LoVo (cell line): ENCODE measurements at regions not wholly inside any gene's neighbourhood (a gene's known extent, or its start where the extent isn't known, plus 50 kb on each side); places are given as distances from the start of the nearest gene placed in this dataset.

Source experiments
- DNase-seq: peaks from one replicate; pipeline ENCODE4 v3.0.0-alpha.2; 2016; ENCODE audit warnings: low spot score

DNA sequence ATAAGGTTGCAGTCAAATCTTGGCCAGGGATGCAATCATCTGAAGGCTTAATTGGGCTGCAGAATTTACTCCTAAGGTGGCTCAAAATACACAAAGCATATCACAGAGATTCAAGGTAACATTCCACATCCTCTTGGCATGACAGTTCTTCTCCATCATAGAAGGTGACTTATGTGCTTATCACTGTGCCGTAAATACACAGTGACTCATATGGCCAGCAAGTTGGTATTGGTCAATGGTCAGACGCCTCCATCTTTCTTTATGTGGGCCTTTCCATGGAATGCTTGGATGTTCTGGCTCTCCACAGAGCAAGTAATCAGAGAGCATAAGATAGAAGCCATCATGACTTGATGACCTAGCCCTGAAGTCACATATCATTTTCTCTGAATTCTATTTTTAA is 168.8 kb upstream of the ST8SIA2 start:
- DNase-seq: no peak

DNA sequence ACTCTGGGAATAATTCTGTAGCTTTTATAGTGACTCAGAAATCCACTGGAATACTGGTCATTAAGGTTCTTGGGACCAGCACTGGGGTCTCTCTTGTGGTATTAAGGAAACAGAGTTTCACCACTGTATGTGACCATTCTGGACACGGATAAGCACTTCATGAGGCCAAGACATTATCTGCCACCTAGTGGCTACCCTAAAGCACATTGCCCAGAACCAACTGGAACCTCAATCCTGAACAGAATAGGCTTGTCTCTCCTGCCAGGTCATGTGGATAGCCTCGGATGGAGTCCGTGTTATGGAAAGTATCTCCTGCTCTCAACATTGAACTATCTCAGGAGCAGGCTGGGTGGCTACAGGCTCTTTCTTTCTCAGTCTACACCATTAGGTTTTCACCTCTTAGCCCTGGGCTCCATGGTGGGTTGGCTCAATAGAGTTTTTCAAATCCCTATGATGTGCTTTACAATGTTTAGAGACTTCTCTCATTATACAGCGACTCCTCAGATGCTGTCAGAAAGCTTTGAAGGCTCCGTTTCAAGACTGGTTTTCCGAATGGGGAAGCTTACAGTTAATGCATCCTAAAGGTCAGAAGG is 167.6 kb upstream of the ST8SIA2 start:
- no peak for DNase-seq

DNA sequence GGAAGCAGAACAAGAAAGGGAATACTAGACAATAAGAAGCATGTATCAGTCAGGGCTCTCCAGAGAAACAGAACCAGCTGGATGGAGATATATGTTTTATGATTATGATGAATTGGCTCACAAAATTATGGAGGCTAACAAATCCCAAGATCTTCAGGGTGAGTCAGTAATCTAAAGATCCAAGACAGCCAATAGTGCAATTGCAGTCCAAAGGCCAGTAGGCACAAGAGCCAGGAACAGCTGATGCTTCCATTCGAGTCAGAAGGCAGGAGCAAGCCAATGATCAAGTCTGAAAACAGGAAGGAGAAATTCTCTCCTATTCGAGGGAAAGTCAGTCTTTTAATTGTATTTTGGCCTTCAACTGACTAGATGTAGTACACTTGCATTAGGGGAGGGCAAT is 164.9 kb upstream of the ST8SIA2 start:
- no peak for DNase-seq

DNA sequence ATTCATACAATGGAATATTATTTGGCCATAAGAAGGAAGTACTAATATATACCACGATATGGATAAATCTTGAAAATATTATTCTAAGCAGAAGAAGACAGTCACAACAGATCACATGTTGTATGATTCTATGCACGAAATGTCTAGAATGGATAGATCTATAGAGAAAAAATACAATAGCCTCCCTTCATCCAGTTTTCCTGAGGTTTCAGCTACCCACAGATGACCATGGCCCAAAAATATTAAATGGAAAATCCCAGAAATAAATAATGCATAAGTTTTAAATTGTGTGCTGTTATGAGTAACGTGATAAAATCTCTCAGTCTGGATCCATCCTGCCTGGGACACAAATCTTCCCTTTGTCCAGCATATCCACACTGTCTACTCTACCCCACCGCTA is 162.2 kb upstream of the ST8SIA2 start:
- no peak for DNase-seq

DNA sequence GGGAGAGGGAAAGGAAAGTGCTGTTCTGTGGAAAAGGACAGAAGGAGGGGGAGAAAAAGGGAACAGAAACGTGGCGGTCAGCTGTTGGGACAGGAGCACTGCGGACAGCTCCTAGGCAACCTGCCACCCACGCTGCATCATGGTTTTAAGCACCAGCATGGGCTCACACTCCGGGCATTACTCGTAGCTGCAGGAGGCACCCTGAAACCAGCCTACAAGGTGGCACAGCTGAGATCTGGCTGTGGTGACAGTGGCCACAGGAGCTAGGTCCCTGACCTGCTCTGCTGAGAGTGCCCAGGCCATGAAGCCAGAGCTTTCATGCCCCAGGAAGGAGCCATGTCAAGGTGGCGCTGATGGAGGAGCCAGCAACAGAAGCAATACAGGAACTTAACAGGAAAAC is 161.4 kb upstream of the ST8SIA2 start:
- DNase-seq: no peak

DNA sequence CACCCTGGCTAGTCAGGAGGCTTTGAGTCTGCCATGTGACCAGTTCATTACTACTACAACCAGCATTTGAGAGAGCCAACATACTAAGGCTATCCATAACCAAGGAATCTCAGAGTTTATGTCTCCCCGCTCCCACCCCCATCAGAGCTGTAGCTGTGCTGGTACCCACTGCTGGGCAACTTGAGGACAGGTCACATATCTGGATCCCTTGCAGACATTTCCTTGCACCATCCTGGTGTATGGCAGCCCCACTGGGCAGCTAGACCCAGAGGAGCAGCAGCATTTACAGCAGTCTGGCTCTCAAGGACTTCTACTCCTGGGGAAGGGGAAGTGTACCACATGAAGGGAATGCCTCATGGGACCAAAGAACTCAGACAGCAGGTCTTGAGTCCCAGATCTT is 160.8 kb upstream of the ST8SIA2 start:
- DNase-seq: no peak

DNA sequence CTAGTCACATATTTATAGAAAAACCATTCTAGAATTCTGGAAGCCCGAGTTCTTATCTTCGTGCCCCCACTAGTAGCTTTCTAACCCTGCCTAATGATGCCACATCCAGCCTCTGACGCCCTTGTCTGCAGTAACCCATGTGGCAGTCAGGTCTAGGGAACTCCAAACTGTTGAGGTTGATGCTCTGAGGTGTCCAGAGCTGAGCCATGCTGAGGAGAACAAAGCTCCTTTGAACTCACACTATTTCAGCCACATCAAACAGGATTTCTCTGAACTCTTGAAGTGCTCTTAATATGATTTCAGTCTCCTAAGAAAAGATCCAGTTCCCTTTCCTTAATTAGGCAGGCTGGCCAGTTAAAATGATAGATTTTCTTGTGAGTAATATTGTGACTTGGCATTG is 150.5 kb upstream of the ST8SIA2 start:
- DNase-seq: no peak

DNA sequence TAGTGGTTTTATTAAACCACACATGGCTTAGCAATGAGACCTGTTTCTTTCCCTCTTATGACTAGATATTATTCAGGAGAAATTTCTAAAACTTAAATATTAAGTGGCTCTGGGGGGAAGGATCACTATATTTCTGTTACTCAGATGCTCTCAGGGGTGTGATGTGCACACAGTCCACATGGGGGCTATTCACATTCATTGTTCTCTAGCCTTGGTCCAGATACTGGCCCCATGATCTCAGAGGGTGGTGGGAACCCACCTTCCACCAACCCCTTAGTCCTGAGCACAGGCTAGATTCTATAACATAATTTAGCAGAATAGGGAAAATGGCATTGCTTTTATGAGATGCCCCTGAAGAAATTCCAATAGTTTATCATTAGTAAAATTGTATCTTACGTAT is 149.0 kb upstream of the ST8SIA2 start:
- DNase-seq: no peak

DNA sequence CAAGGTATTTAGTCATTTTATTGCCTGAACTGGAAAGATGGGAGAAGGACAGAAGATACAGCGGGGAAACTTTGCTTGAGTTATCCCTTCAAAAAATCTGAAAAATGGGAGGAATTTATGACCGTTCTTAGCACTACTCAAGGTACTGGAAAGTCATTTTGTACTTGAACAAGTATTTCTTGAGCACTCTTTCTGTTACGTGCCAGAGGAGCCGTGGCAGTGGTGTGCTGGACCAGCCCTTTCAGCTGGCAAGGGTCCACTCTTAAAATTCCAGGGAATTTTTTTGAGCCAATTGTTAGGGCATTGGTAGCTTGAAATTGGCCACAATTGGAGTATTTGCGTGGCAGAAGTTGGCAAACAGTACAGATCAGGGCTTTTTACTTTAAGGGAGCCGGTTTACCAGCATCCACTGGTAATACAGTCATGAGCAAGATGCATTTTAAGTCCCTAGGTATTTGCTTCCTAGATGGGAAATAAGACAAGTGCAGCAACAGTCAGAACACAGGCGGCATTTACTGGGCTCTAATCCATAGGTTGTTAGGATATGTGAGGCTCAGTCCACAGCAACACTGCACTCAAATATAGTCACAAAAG is 145.9 kb upstream of the ST8SIA2 start:
- no peak for DNase-seq

DNA sequence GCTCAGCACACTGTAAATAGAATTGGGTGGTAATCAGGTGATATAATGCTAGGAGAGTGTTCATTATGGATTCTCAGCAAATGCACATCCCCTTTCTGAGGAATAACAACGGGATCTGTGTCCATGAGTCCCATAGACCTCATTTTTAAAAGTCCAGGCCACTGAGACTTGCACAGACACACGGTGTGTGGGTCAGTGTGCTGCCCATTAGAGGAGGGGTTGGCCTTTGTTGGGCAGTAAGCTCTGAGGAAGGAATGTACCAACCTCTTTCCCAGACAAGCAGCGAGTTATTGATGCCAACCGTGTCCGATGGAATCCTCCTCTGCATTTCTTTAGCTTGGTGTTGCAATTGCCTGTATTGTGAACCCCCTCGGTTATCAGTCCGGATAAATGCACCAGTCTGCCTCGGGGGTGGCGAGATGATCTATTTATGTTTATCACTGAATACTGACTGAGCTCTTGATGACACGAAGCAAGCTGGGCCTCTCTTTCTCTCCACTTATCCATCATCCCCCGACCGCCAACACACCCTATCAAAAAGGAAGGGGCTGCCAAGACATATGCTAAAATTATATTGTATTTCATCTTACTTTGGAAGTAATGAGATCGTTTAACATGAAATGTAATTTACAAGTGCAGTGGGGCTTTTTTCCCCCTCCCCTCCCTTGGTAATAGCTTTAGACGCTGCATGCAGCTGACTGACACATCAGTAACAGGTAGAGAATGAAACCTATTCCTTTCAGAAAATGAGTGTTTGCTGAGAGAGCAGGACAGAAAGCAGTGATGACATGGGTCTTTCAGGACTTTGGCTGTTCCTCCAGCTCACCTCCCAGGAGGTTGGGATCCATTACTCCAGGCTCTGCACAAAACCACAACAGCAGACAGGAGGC is 126.6 kb upstream of the ST8SIA2 start:
- DNase-seq: no peak

DNA sequence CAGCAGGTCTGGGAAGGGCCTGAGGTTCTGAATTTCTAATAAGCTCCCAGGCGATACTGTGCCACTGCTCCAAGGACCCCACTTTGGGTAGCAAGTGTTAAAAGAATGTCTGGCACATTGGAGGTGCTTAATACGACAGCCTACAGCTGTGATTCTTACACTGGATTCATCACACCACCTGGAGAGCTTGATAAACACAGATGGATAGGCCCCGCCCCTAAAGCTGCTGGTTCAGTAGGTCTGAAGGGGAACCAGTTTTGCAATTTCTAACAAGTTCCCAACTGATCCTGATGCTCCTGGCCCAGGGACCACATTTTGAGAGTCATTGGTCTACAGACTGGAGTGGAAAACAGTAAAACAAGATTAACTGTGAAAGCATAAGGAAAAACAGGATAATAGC is 124.8 kb upstream of the ST8SIA2 start:
- DNase-seq: no peak

DNA sequence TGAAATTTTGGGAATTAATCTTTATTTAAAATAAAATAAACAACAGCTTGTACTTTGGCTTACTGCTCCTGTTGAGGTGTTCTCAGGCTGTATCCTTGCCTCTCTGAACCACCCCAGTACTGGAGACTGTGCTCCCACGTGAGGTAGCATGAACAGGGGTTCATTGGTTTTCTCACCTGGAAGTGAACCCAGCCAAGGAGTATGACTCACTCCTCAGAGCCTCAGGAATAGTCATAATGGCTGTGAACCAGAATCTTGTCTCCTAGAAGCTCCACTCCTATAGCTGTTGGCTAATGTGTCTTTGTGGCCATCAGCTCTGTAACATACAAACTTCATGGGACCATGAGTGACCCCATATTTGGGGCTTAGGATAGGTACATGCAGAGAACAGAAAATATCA is 122.5 kb upstream of the ST8SIA2 start:
- DNase-seq: no peak

DNA sequence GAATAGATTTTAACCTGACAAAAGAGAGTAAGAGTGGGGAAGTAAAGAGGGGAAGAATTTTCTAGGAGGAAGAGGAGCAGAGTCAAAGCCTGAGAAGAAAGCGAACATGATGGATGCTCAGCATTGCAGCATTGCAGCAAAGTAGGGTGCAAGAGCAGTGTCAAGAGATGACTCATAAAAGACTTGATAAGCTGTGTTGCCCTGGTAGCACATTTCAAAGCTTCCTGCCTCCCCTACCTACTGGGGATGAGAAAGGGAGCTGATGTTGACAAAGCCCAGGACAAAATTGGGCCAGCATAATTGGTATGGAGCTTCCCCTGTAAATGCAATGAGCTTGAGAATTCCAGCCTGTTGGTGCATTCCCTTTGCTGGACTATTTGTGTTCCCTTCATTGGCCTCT is 121.6 kb upstream of the ST8SIA2 start:
- DNase-seq: no peak

DNA sequence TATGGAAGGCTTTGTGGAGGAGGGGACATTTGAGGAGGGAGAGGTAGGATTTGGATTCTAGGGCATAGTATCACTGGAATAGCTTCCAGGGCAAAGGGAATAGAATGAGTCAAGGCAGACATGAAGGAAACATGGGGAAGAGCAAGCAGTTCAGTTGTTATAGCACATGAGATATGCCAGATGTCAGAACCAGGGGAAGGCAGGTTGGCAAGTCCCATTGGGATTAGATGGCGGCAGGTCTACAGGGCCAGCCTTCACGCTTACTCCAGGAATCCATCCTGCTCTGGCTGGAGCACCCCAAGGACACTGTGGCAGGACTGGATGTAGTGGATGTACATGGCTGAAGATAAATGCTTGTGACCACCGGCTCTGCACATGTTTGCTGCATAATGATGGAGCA is 120.4 kb upstream of the ST8SIA2 start:
- DNase-seq: no peak

DNA sequence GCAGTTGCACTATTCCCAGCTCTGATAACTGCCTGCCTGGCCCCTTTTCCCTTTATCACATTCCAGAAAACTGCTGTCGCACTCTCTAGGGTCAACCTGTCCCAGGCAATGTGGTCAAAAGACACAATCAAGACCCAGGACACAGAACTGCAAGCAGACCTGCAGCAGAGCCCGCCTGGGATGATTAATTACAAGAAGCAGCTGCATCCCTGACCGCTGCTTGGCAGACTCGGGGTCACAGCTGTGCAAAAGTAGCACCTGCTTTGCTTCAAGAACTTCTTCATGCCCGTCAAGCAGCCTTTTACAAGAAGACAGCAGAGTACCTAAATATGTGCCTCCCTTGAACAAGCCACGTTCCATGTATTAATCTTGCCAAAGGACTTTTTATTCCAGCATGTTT is 120.0 kb upstream of the ST8SIA2 start:
- no peak for DNase-seq

DNA sequence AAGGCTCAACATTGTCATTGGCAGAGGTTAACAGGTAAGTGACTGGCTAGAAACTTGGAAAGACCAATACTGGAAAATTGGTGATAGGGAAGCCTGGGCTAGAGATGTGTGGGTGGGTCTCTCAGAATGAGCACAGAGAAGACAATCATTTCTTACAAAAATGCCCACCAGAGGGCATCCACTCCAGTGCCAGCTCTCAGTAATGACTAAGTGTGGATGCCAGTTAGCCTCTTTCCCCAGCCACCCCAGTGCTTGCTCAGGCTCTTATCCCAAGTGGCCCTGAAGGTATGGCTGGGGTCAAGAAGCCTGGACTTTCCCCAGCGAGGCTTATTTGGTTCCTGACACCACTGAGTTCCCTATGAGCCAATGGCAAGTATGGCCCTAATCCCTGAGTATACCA is 115.9 kb upstream of the ST8SIA2 start:
- peak; percentile 8 for DNase-seq

DNA sequence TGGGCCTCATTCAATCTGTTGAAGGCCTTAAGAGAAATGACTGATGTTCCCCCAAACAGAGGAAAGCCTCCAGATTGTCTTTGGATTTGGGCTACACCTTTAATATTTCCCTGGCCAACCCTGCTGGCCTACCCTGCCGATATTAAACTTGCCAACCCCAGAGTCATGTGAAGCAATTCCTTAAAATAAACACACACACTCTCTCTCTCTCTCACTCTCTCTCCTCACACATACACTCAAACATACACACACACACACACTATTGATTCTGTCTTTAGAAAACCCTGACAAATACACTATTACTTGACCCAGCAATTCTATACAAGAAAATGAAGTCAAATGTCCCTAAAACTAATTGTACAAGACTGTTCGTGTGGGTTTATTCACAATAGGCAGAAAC is 109.9 kb upstream of the ST8SIA2 start:
- DNase-seq: no peak

DNA sequence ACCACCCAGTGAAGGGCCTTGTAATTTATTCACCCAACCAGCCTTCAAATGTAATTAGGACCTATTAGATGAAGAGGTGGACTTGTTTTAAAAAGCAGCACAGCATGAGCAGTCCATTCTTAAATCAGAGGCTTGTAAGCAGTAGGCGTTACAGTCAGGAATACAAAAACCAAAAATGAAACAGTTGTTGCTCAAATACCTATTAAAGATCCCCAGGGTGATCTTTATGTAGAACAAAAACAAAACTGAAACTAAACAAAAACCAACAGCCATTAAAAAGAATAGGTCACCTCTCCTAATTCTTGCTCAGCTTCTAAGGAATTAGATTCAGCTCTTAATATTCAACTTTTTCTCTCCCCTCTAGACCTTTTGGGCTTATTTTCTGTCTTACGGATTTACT is 104.9 kb upstream of the ST8SIA2 start:
- DNase-seq: no peak

DNA sequence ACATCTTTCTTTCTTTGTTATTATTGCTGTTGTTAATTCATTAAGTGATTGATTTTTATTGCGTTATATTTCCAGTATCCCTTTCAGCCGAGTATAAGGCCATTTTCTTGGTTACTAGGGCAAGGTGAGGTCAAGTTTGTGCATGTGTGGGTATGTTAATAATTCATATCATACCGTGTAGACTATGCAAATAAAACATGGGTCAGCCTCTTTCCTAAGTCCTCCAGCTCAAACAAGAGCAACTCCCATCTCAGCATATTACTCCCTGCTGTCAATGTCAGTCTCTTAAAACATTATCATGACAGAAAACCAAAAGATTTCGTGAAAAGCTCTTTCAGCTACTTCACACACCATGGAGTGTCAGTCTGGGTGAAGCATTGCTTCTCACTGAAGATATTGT is 103.9 kb upstream of the ST8SIA2 start:
- DNase-seq: no peak

DNA sequence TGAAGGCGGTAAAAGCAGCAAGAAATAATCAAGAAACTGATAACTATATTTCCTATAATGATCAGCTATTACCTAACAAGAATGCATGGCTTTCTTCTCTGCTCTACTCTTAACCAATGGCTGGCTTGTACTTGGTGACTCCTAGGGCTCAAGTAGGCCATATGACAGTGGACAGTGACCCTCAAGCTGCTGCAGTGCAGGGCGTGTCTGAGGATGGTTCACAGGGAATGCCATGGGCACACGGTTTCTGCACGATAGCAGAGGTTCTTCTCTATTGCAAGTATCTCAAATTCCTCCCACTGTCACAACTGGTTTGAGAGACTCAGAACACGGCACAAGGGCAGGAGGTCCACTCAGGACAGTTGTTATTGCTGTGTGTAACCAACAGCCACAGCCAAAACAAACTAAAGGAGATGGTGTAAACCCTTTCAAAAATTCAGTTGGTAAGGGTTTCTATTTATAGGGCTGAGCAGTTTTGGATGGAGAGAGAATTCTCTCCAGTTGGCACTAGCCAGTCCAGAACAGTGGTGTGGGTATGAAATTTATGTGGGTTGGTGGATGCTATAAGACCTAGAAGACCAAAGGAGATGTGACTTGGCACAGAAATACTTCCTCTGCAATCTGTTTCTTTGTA is 103.2 kb upstream of the ST8SIA2 start:
- no peak for DNase-seq

DNA sequence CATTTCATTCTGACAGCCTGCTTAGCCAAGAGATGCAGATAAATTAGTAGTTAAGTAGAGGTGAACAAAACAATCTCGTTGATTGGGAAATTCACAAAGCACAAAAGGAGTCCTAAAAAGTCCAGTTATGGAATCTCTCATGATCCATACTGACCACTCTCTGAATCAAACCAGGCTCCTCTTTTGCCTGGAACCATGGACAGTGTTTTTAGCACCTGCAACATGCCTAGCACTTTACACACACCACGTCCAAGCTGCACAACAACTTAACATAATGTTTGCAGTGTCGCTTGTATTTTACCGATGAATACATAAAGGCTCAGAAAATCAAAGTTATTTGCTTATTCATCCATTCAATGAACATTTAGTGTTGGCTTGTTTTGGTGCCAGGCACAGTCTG is 101.8 kb upstream of the ST8SIA2 start:
- DNase-seq: no peak

DNA sequence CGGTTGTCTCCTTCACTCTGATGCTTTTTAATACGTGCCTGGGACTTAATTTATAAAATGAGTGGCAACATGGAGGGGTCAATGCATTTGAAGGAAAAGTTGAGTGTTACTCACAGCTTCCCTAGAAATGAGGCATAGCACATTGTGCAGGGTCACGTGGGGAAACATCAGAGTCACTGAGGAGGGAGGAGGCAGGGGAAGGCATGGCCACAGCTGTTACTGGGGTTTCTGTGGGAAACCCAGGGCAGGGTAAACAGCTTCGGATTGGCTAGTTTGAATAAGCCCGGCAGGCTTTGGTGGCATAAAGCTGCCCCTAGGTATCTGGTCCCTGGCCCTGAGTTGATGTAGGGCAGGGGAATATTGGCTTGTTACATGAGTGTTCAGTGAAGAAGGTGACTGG is 98.9 kb upstream of the ST8SIA2 start:
- no peak for DNase-seq
